Common myeloid progenitor, CD34-positive (primary cell): ENCODE measurements at regions not wholly inside any gene's neighbourhood (a gene's known extent, or its start where the extent isn't known, plus 50 kb on each side); places are given as distances from the start of the nearest gene placed in this dataset.

ENCODE experiments used
- CTCF ChIA-PET: fragments of 350-600 bp; sonication (Branson Sonifier 250); formaldehyde crosslinking; loops from one replicate; lab custom pipeline; 2021; ENCODE audit warnings: antibody characterized with exemption; lab: Charles Lee
- POLR2A ChIA-PET: fragments of 350-600 bp; sonication (Branson Sonifier 250); formaldehyde crosslinking; loops from one replicate; lab custom pipeline; 2021; ENCODE audit warnings: antibody characterized with exemption; lab: Charles Lee
- DNase-seq, 3 donors: peaks; one replicate each; pipeline versions ENCODE4 v3.0.0 to v3.0.0-alpha.2; 2013
- H3K27ac ChIP-seq, 2 experiments: 1 replicate in 1 of 2; 2 replicates in 1 of 2; pipeline ENCODE4 v1.7.0; 2013; ENCODE audit warnings: inconsistent platforms in 2 of 2, low read length in 2 of 2, mild to moderate bottlenecking in 2 of 2, low read depth in 1 of 2, moderate library complexity in 1 of 2; ENCODE audit not compliant: severe bottlenecking in 2 of 2, insufficient read depth in 1 of 2, poor library complexity in 1 of 2
- H3K27me3 ChIP-seq, 5 experiments: replicated peaks in 2 of 5; 1 replicate in 3 of 5; 2 replicates in 2 of 5; pipeline versions ENCODE4 v1.6.1 to v1.7.0; 2013; ENCODE audit warnings: low read length in 4 of 5, mild to moderate bottlenecking in 2 of 5, moderate library complexity in 2 of 5, inconsistent platforms in 1 of 5; ENCODE audit not compliant: insufficient read depth in 5 of 5, control insufficient read depth in 4 of 5
- H3K36me3 ChIP-seq, 4 experiments: 1 replicate in 2 of 4; 2 replicates in 2 of 4; pipeline versions ENCODE4 v1.6.1 to v1.7.0; 2013; ENCODE audit warnings: low read length in 3 of 4, control low read depth in 1 of 4, mild to moderate bottlenecking in 1 of 4; ENCODE audit not compliant: control insufficient read depth in 4 of 4, insufficient read depth in 4 of 4
- H3K4me1 ChIP-seq, 4 experiments: 1 replicate in 3 of 4; 2 replicates in 1 of 4; pipeline versions ENCODE4 v1.6.1 to v1.7.1; 2013; ENCODE audit warnings: low read length in 3 of 4, mild to moderate bottlenecking in 3 of 4, control low read depth in 1 of 4, inconsistent platforms in 1 of 4, moderate library complexity in 1 of 4; ENCODE audit not compliant: control insufficient read depth in 4 of 4, insufficient read depth in 4 of 4; ENCODE audit errors: control extremely low read depth in 1 of 4
- H3K4me3 ChIP-seq, 7 experiments: 1 replicate in 4 of 7; 2 replicates in 3 of 7; pipeline versions ENCODE4 v1.5.1 to v1.7.0; 2013; ENCODE audit warnings: mild to moderate bottlenecking in 7 of 7, low read length in 6 of 7, moderate library complexity in 6 of 7, inconsistent platforms in 2 of 7, low read depth in 2 of 7, control low read depth in 1 of 7; ENCODE audit not compliant: insufficient read depth in 4 of 7, control insufficient read depth in 1 of 7; ENCODE audit errors: extremely low read depth in 1 of 7
- H3K9me3 ChIP-seq, 5 experiments: 1 replicate in 4 of 5; 2 replicates in 1 of 5; pipeline versions ENCODE4 v1.6.1 to v1.7.1; 2013; ENCODE audit warnings: low read length in 4 of 5, mild to moderate bottlenecking in 2 of 5, inconsistent platforms in 1 of 5, low read depth in 1 of 5, moderate library complexity in 1 of 5; ENCODE audit not compliant: control insufficient read depth in 4 of 5, insufficient read depth in 2 of 5; ENCODE audit errors: control extremely low read depth in 1 of 5
- WGBS: methylation state at CpG from one replicate; pipeline ENCODE4 v1.1.5; 2013; ENCODE audit not compliant: insufficient coverage; 5-methylcytosine and 5-hydroxymethylcytosine counted together

DNA sequence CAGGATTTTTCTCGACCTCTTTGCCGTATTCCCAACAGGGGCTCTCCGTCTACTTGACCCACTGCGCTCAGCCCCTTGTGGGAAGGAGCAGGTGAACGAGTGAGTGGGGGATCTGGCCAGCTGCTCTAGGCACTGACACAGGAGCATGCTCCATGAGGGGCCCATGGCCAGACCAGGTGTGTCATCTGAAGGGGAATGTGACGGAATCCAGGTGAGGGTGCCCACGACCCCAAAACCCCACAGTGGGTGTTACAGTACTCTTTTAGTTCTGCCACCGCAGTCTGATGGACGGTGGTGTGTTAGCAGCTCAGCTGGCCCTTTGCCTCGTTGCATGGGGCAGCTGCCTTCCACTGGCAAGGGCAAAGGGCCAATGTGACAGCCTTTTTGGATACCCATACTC is 601.4 kb upstream of the NCAM2 start:
- H3K27ac ChIP-seq: no peak overlapping the region
- whole genome bisulfite sequencing: 94% methylated on average over 3 of the region's 10 CpGs
- DNase-seq: no peak
- no peak overlapping the region for H3K4me3 ChIP-seq
- no peaks in the 10 kb centered on the region for H3K27me3 ChIP-seq
- H3K36me3 ChIP-seq: no peaks in the 10 kb centered on the region
- no peaks in the 10 kb centered on the region for H3K4me1 ChIP-seq
- ChIA-PET CTCF (no interaction called here), POLR2A (no interaction called here)
- peaks cover 0 to 9% (median 0%) of the 10 kb centered on the region in 5 experiments for H3K9me3 ChIP-seq

DNA sequence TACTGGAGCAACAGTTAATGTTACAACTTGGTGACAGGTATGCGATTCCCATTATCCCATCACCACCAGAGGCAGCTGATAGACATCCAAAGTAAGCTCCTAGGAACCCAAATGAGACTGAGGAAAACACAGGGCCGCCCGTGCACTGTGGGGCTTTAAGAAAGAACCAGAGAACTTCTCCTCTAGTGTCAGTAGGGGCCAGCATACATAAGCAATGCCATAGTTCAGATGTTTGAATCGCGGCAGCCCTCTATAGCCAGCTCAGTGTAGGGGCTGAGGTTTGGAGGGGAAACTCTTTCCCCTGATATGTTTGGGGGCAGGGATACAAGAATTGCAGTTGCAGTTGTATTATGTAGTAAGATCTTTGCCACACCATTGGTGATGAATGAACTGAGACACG is 593.3 kb upstream of the NCAM2 start:
- WGBS: 97% methylated on average over 5 of the region's 6 CpGs
- Histone ChIP-seq H3K4me3 (no peak overlapping the region), H3K27ac (no peak overlapping the region), H3K4me1 (no peaks in the 10 kb centered on the region), H3K9me3 (peaks cover 0 to 1% (median 0%) of the 10 kb centered on the region in 5 experiments), H3K36me3 (no peaks in the 10 kb centered on the region), H3K27me3 (no peaks in the 10 kb centered on the region)
- ChIA-PET POLR2A (interaction anchor here (0.6 kb wide), 1 partner anchor 160 kb away, joined by 4 read pairs; no protein-coding TSS in a partner anchor), CTCF (interaction anchor here (0.9 kb wide), 1 partner anchor 9 kb away, joined by 4 read pairs; no protein-coding TSS in a partner anchor)
- DNase-seq: no peak

DNA sequence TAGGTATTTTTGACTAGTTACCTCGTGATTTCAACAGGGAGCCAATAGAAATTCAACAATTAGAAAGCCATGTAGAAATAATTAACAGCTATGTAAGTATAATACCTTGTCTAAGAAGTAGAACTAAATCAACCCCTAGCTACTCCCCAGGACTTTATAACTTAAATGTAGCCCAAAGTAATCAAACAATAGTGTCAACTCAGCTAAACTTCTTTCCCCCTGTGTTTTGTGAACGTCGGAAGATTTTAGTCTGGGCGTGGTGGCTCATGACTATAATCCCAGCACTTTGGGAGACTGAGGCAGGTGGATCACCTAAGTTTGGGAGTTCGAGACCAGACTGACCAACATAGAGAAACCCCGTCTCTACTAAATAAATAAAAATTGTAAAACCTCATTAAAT is 579.9 kb upstream of the NCAM2 start:
- no peak overlapping the region for H3K4me3 ChIP-seq
- ChIA-PET POLR2A (no interaction called here), CTCF (interaction anchor here (1.9 kb wide), 1 partner anchor 11 kb away, joined by 4 read pairs; no protein-coding TSS in a partner anchor)
- H3K27me3 ChIP-seq: no peaks in the 10 kb centered on the region
- H3K36me3 ChIP-seq: no peaks in the 10 kb centered on the region
- H3K27ac ChIP-seq: no peak overlapping the region
- H3K4me1 ChIP-seq: no peaks in the 10 kb centered on the region
- WGBS: 100% methylated on average over 2 of the region's 6 CpGs
- peaks cover 0 to 3% (median 0%) of the 10 kb centered on the region in 5 experiments for H3K9me3 ChIP-seq
- DNase-seq: no peak

DNA sequence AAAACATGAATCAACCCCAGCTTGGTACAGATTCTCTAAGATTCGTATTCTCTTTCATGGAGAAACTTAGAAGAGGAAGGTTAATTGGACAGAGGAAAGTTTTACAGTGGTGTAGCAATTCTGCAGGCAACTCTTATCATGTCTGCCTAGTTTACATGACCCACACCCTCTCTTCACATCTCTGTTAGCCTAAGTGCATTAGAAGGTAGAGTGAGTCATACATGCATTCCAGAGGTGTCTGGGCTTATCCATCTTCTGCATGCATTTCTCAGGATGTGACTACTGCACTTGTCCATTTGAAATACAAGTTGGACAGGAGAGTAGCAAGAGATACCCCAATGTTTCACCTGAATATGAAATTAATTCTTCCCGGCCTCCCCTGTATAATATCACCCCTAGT is 578.4 kb upstream of the NCAM2 start:
- no peak overlapping the region for H3K4me3 ChIP-seq
- H3K36me3 ChIP-seq: no peaks in the 10 kb centered on the region
- WGBS: no CpG with 5 or more reads among the region's 2 CpGs
- ChIA-PET POLR2A (no interaction called here), CTCF (interaction anchor here (1.9 kb wide), 1 partner anchor 12 kb away, joined by 4 read pairs; no protein-coding TSS in a partner anchor)
- H3K4me1 ChIP-seq: no peaks in the 10 kb centered on the region
- no peak overlapping the region for H3K27ac ChIP-seq
- no peak for DNase-seq
- H3K9me3 ChIP-seq: peaks cover 0 to 6% (median 0%) of the 10 kb centered on the region in 5 experiments
- H3K27me3 ChIP-seq: no peaks in the 10 kb centered on the region

DNA sequence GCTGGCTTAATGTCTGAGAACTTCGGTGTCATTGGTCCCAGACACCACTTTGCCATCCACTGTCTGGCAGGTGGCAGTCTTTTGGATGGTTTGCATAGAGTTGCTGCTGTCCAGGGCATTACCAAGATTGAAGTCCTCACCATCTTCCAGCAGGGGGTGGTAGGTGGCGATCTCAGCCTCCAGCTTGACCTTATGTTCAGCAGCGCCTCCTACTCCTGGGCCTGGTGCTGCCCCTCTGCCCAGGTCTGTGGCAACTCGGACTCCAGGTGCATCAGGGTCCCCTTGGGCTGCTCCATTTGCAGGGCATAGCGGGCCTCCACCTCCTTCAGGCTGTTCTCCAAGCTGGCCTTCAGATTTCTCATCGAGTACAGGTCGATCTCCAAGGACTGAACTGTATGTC is 573.3 kb upstream of the NCAM2 start:
- no peaks in the 10 kb centered on the region for H3K36me3 ChIP-seq
- peaks cover 0 to 6% (median 2%) of the 10 kb centered on the region in 5 experiments for H3K9me3 ChIP-seq
- H3K27ac ChIP-seq: no peak overlapping the region
- ChIA-PET CTCF (no interaction called here), POLR2A (no interaction called here)
- H3K4me1 ChIP-seq: no peaks in the 10 kb centered on the region
- WGBS: 98% methylated on average over 6 of the region's 7 CpGs
- no peak overlapping the region for H3K4me3 ChIP-seq
- no peak for DNase-seq
- H3K27me3 ChIP-seq: no peaks in the 10 kb centered on the region

DNA sequence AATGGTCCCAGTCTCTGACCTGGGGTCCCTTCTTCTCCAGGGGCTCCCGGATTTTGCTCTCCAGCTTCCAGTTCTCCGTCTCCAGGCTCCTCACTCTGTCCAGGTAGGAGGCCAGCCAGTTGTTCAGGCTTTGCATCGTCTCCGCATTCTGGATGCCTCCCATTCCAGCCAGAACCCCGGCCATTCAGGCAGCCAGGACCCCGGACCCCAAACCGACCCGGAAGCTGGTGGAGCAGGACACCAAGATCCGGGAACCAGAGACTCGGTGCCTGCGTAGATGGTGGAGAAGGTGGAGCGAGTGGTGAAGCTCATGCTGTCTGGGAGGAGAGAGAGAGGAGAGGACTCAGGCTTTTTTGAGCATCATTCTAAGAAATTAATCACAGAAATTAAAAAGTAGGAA is 572.4 kb upstream of the NCAM2 start:
- H3K4me3 ChIP-seq: no peak overlapping the region
- H3K4me1 ChIP-seq: no peaks in the 10 kb centered on the region
- CTCF ChIA-PET: no interaction called here
- peaks cover 0 to 6% (median 2%) of the 10 kb centered on the region in 5 experiments for H3K9me3 ChIP-seq
- H3K27ac ChIP-seq: no peak overlapping the region
- WGBS: 97% methylated on average over 9 of the region's 12 CpGs
- no peak for DNase-seq
- no peaks in the 10 kb centered on the region for H3K36me3 ChIP-seq
- POLR2A ChIA-PET: no interaction called here
- H3K27me3 ChIP-seq: no peaks in the 10 kb centered on the region

DNA sequence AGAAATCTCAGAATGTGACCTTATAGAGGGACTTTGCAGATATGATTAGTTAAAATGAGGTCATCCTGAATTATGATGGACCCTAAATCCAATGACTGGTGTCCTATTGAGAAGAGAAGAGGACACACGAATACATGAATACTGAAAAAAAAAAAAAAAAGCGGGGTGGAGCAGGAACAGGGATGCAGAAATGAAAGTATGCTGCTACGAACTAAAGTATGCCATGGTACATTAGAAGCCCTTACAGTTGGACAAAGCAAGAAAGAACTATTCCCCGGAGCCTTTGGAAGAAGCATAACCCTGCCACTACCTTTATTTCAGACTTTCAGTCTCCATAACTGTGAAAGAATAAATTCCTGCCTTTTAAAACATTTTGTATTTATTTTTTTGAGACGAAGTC is 557.9 kb upstream of the NCAM2 start:
- Histone ChIP-seq H3K36me3 (no peaks in the 10 kb centered on the region), H3K9me3 (no peaks in the 10 kb centered on the region), H3K4me3 (no peak overlapping the region), H3K4me1 (no peaks in the 10 kb centered on the region), H3K27ac (no peak overlapping the region), H3K27me3 (no peaks in the 10 kb centered on the region)
- no peak for DNase-seq
- WGBS: 92% methylated on average over 4 of the region's 5 CpGs
- POLR2A ChIA-PET: no interaction called here
- CTCF ChIA-PET: no interaction called here
